NT2/D1 (cell line): ENCODE measurements at regions not wholly inside any gene's neighbourhood (a gene's known extent, or its start where the extent isn't known, plus 50 kb on each side); places are given as distances from the start of the nearest gene placed in this dataset.

Experiments used
- SUZ12 ChIP-seq: IDR thresholded peaks from 2 replicates; pipeline ENCODE4 v1.6.1; 2011; ENCODE audit not compliant: insufficient read length, insufficient read depth; ENCODE audit errors: extremely low read depth
- ZNF274 ChIP-seq: IDR thresholded peaks from 2 replicates; pipeline ENCODE4 v1.6.1; 2011; ENCODE audit warnings: mild to moderate bottlenecking, low read depth, low read length

DNA sequence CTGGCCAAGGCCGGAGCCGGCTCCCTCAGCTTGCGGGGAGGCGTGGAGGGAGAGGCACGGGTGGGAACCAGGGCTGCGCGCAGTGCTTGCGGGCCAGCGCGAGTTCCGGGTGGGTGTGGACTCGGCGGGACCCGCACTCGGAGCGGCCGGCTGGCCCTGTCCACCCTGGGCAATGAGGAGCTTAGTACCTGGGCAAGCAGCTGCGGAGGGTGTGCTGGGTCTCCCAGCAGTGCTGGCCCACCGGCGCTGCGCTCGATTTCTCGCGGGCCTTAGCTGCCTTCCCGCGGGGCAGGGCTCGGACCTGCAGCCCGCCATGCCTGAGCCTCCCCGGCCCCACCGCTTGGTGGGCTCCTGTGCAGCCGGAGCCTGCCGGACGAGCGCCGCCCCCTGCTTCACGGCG is 91.4 kb upstream of the MAN1A1 start:
- TF ChIP-seq SUZ12: no peak
- TF ChIP-seq ZNF274: no peak
